Trophoblast cell (in vitro differentiated cells and primary cell): ENCODE measurements at regions not wholly inside any gene's neighbourhood (a gene's known extent, or its start where the extent isn't known, plus 50 kb on each side); places are given as distances from the start of the nearest gene placed in this dataset.

Experiments used
- DNase-seq, 2 donors: peaks; one replicate each; pipeline ENCODE4 v3.0.0-alpha.2; 2016
- H2AFZ ChIP-seq: 2 replicates; pipeline ENCODE4 v1.6.1; 2013; ENCODE audit warnings: low read length, moderate library complexity, mild to moderate bottlenecking; ENCODE audit not compliant: insufficient read depth, poor library complexity
- H2AK5ac ChIP-seq: 2 replicates; pipeline ENCODE4 v1.6.1; 2013; ENCODE audit warnings: mild to moderate bottlenecking, low read length
- H2BK120ac ChIP-seq: 2 replicates; pipeline ENCODE4 v1.6.1; 2013; ENCODE audit warnings: low read length, mild to moderate bottlenecking, moderate library complexity; ENCODE audit not compliant: insufficient read depth, poor library complexity
- H2BK12ac ChIP-seq: 2 replicates; pipeline ENCODE4 v1.6.1; 2013; ENCODE audit warnings: mild to moderate bottlenecking, low read length, moderate library complexity
- H2BK5ac ChIP-seq: 2 replicates; pipeline ENCODE4 v1.6.1; 2013; ENCODE audit warnings: low read length, low read depth, moderate library complexity, mild to moderate bottlenecking; ENCODE audit not compliant: poor library complexity
- H3K14ac ChIP-seq: 2 replicates; pipeline ENCODE4 v1.6.1; 2013; ENCODE audit warnings: mild to moderate bottlenecking, low read length
- H3K18ac ChIP-seq: 2 replicates; pipeline ENCODE4 v1.6.1; 2013; ENCODE audit warnings: mild to moderate bottlenecking, low read length
- H3K23ac ChIP-seq: 2 replicates; pipeline ENCODE4 v1.6.1; 2013; ENCODE audit warnings: low read length
- H3K27ac ChIP-seq: 2 replicates; pipeline ENCODE4 v1.5.1; 2013; ENCODE audit warnings: low read depth, mild to moderate bottlenecking, inconsistent platforms, low read length, moderate library complexity
- H3K27me3 ChIP-seq: 2 replicates; pipeline ENCODE4 v1.6.1; 2013; ENCODE audit warnings: inconsistent platforms, mild to moderate bottlenecking, low read length, moderate library complexity; ENCODE audit not compliant: insufficient read depth
- H3K36me3 ChIP-seq, 2 experiments: 1 replicate in 1 of 2; 2 replicates in 1 of 2; pipeline ENCODE4 v1.6.1; 2013; ENCODE audit warnings: low read length in 2 of 2, mild to moderate bottlenecking in 2 of 2, moderate library complexity in 1 of 2; ENCODE audit not compliant: insufficient read depth in 2 of 2, control insufficient read depth in 1 of 2
- H3K4ac ChIP-seq: 2 replicates; pipeline ENCODE4 v1.6.1; 2013; ENCODE audit warnings: low read depth, mild to moderate bottlenecking, low read length, moderate library complexity
- H3K4me1 ChIP-seq, 2 experiments: 1 replicate in 1 of 2; 2 replicates in 1 of 2; pipeline ENCODE4 v1.6.1; 2013; ENCODE audit warnings: low read length in 2 of 2, mild to moderate bottlenecking in 2 of 2, moderate library complexity in 1 of 2; ENCODE audit not compliant: insufficient read depth in 2 of 2, control insufficient read depth in 1 of 2
- H3K4me2 ChIP-seq: 2 replicates; pipeline ENCODE4 v1.6.1; 2013; ENCODE audit warnings: inconsistent platforms, mild to moderate bottlenecking, low read length, moderate library complexity
- H3K4me3 ChIP-seq: 2 replicates; pipeline ENCODE4 v1.5.1; 2013; ENCODE audit warnings: mild to moderate bottlenecking, low read depth, low read length, inconsistent platforms
- H3K79me1 ChIP-seq: one replicate; pipeline ENCODE4 v1.6.1; 2013; ENCODE audit warnings: low read length
- H3K79me2 ChIP-seq: 2 replicates; pipeline ENCODE4 v1.6.1; 2013; ENCODE audit warnings: low read length, mild to moderate bottlenecking; ENCODE audit not compliant: control insufficient read depth, insufficient read depth, poor library complexity
- H3K9ac ChIP-seq: 2 replicates; pipeline ENCODE4 v1.6.1; 2013; ENCODE audit warnings: mild to moderate bottlenecking, low read length
- H3K9me3 ChIP-seq: 2 replicates; pipeline ENCODE4 v1.6.1; 2013; ENCODE audit warnings: low read depth, mild to moderate bottlenecking, control low read depth, inconsistent platforms, low read length; ENCODE audit not compliant: insufficient read depth
- H4K12ac ChIP-seq: 2 replicates; pipeline ENCODE4 v1.6.1; 2013; ENCODE audit warnings: low read depth, mild to moderate bottlenecking, low read length, moderate library complexity
- H4K8ac ChIP-seq: 2 replicates; pipeline ENCODE4 v1.6.1; 2013; ENCODE audit warnings: low read depth, mild to moderate bottlenecking, low read length, moderate library complexity
- H4K91ac ChIP-seq: one replicate; pipeline ENCODE4 v1.6.1; 2013; ENCODE audit warnings: low read depth, mild to moderate bottlenecking, low read length, moderate library complexity
- WGBS: extraction: QIAGEN DNeasy Blood & Tissue Kit; methylation state at CpG from one replicate; pipeline ENCODE4 v1.1.7; 2013; ENCODE audit warnings: missing lambda C conversion rate; ENCODE audit not compliant: insufficient read length, insufficient coverage; ENCODE audit errors: extremely low coverage; 5-methylcytosine and 5-hydroxymethylcytosine counted together

GRCh38 chr6:131353106-131353505 lies 217.8 kb downstream of the AKAP7 start:
- H3K27ac ChIP-seq: no peak overlapping the region
- WGBS: no CpG with 5 or more reads among the region's 3 CpGs
- no peak overlapping the region for H4K12ac ChIP-seq
- no peak overlapping the region for H2AFZ ChIP-seq
- H2BK12ac ChIP-seq: no peak overlapping the region
- H3K9me3 ChIP-seq: no peaks in the 10 kb centered on the region
- H3K27me3 ChIP-seq: no peaks in the 10 kb centered on the region
- no peak overlapping the region for H2BK5ac ChIP-seq
- no peak overlapping the region for H3K14ac ChIP-seq
- DNase-seq: no peak
- no peak overlapping the region for H3K4me2 ChIP-seq
- no peak overlapping the region for H3K18ac ChIP-seq
- no peak overlapping the region for H2AK5ac ChIP-seq
- no peak overlapping the region for H3K4me3 ChIP-seq
- H3K23ac ChIP-seq: no peak overlapping the region
- peaks cover 5 to 8% of the 10 kb centered on the region in 2 experiments for H3K4me1 ChIP-seq
- H4K8ac ChIP-seq: no peak overlapping the region
- H4K91ac ChIP-seq: no peak overlapping the region
- H2BK120ac ChIP-seq: no peak overlapping the region
- no peak overlapping the region for H3K9ac ChIP-seq
- no peaks in the 10 kb centered on the region for H3K36me3 ChIP-seq
- H3K4ac ChIP-seq: no peak overlapping the region
- no peaks in the 10 kb centered on the region for H3K79me1 ChIP-seq
- no peaks in the 10 kb centered on the region for H3K79me2 ChIP-seq

- Histone ChIP-seq H2AFZ (no peak overlapping the region), H2BK12ac (no peak overlapping the region), H3K4me3 (no peak overlapping the region), H3K79me2 (no peaks in the 10 kb centered on the region), H4K8ac (no peak overlapping the region), H3K9ac (no peak overlapping the region), H3K23ac (no peak overlapping the region), H3K18ac (no peak overlapping the region), H3K79me1 (no peaks in the 10 kb centered on the region), H3K27ac (no peak overlapping the region), H2BK5ac (no peak overlapping the region), H4K12ac (no peak overlapping the region), H3K4ac (no peak overlapping the region), H3K4me1 (peaks cover 0 to 2% of the 10 kb centered on the region in 2 experiments), H3K27me3 (no peaks in the 10 kb centered on the region), H2BK120ac (no peak overlapping the region), H3K36me3 (no peaks in the 10 kb centered on the region), H4K91ac (no peak overlapping the region), H2AK5ac (no peak overlapping the region), H3K4me2 (no peak overlapping the region), H3K14ac (no peak overlapping the region), H3K9me3 (no peaks in the 10 kb centered on the region)
- WGBS: no CpG with 5 or more reads among the region's 4 CpGs
- DNase-seq: peak; percentile 31 to 63
These were observed 218.6 kb downstream of the AKAP7 start for GRCh38 chr6:131353876-131354275.

GRCh38 chr6:131354356-131354755 lies 218.7 kb upstream of the ARG1 start:
- no peak overlapping the region for H2BK12ac ChIP-seq
- no peaks in the 10 kb centered on the region for H3K79me2 ChIP-seq
- DNase-seq: no peak
- H3K79me1 ChIP-seq: no peaks in the 10 kb centered on the region
- no peak overlapping the region for H3K23ac ChIP-seq
- H3K14ac ChIP-seq: no peak overlapping the region
- H2AFZ ChIP-seq: no peak overlapping the region
- no peak overlapping the region for H4K12ac ChIP-seq
- no peaks in the 10 kb centered on the region for H3K27me3 ChIP-seq
- WGBS: no CpG with 5 or more reads among the region's 2 CpGs
- H3K9me3 ChIP-seq: no peaks in the 10 kb centered on the region
- no peak overlapping the region for H2AK5ac ChIP-seq
- H4K91ac ChIP-seq: no peak overlapping the region
- peaks cover 0 to 2% of the 10 kb centered on the region in 2 experiments for H3K4me1 ChIP-seq
- no peak overlapping the region for H3K9ac ChIP-seq
- H4K8ac ChIP-seq: no peak overlapping the region
- no peaks in the 10 kb centered on the region for H3K36me3 ChIP-seq
- no peak overlapping the region for H3K4ac ChIP-seq
- H3K18ac ChIP-seq: no peak overlapping the region
- H2BK5ac ChIP-seq: no peak overlapping the region
- H3K4me3 ChIP-seq: no peak overlapping the region
- H2BK120ac ChIP-seq: no peak overlapping the region
- no peak overlapping the region for H3K27ac ChIP-seq
- no peak overlapping the region for H3K4me2 ChIP-seq

DNA sequence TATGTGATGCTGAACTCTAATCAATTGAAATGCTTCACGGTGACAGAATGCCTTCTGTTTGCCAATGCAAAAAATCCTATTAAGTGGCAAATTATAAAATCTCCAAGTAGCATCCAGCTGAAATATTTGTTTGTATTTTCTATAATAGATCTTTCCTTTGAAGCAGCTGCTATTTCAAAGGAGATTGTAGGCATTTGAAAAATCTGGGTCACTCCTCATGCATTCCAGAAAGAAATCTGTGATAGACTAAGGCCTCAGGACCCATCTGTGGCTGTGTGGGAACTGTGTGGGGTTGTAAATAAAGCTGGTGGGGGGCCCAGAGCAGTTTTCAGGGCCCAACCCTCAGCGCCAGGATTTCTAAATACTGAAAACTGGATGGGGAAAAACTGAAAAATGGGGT lies 216.9 kb upstream of the ARG1 start:
- Histone ChIP-seq H3K9ac (no peak overlapping the region), H3K27me3 (no peaks in the 10 kb centered on the region), H2AFZ (no peak overlapping the region), H3K4ac (no peak overlapping the region), H3K9me3 (no peaks in the 10 kb centered on the region), H3K23ac (no peak overlapping the region), H3K14ac (no peak overlapping the region), H4K8ac (no peak overlapping the region), H2BK5ac (no peak overlapping the region), H3K4me2 (no peak overlapping the region), H4K12ac (no peak overlapping the region), H3K4me3 (no peak overlapping the region), H4K91ac (no peak overlapping the region), H2AK5ac (no peak overlapping the region), H2BK120ac (no peak overlapping the region), H3K27ac (no peak overlapping the region), H3K36me3 (no peaks in the 10 kb centered on the region), H3K79me1 (no peaks in the 10 kb centered on the region), H3K4me1 (peaks cover 0 to 2% of the 10 kb centered on the region in 2 experiments), H3K79me2 (no peaks in the 10 kb centered on the region), H2BK12ac (no peak overlapping the region), H3K18ac (no peak overlapping the region)
- no peak for DNase-seq
- WGBS: no CpG with 5 or more reads among the region's 2 CpGs
